GM18511 (cell line): ENCODE measurements at regions not wholly inside any gene's neighbourhood (a gene's known extent, or its start where the extent isn't known, plus 50 kb on each side); places are given as distances from the start of the nearest gene placed in this dataset.

ENCODE experiments used
- ATAC-seq: cut with Tn5 transposase; IDR thresholded peaks from one replicate; pipeline ENCODE4 v1.9.1; 2021; ENCODE audit warnings: mild to moderate bottlenecking, moderate library complexity; ENCODE audit not compliant: unreplicated experiment

- ATAC-seq, result no peak
Measured at GRCh38 chr3:18127859-18128681, 297.1 kb downstream of the SATB1 start.

DNA sequence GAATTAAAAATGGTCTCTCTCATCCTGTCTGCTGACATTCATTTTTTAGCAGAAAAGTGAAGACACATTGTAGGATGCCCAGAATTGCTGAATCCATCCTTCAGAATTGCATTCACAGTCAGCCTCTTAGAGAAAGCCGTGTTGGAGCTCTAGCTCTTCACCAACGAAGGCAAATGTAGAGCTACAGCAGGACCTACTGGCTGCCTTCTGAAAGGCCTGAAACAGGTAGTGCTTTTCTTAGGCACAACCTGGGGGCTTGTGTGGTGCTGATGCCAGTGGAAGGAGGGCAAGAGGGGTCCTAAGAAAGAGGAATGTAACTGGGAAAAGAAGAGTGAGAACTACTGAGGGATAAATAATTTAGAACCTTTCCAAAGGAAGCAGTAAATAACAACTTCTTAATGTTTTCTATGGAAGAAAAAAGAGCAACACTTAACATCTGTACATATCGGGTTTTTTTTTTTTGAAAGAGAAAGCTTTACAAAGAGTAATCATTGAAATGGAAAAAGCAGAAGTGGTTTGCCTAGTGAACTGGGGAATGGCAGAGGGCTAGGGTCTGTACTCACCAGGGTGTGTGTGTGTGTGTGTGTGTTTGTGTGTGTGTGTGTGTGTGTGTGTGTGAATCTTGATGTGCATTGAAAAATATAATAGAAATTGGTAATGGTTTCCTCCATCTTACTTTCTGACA lies 297.8 kb downstream of the SATB1 start:
- ATAC-seq, result peak; percentile 98

- ATAC-seq, result no peak
Measured at GRCh38 chr3:18126772-18127171, 298.4 kb downstream of the SATB1 start.

- ATAC-seq, result no peak
Measured at GRCh38 chr3:18124501-18124900, 300.6 kb downstream of the SATB1 start.

DNA sequence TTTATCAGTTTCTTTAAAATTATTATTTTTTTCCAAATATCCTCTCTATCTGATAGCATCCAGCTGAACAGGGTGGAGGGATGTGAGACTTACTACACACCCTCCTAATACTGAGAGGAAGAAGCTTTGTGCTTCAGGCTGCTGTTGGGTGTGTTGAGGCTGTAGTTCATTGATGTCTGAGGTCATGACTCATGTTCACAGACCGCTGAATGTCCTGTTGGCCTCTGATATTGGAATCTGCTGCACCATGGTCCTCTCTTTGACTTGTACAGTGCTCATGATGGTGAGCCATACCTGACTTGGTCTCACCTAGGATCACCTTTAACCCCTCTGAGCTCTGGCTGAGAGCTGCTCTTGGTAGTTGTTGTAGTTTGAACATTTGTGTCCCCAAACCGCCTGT lies 302.9 kb downstream of the SATB1 start:
- no peak for ATAC-seq

GRCh38 chr3:18121020-18121419 lies 304.1 kb downstream of the SATB1 start:
- no peak for ATAC-seq

DNA sequence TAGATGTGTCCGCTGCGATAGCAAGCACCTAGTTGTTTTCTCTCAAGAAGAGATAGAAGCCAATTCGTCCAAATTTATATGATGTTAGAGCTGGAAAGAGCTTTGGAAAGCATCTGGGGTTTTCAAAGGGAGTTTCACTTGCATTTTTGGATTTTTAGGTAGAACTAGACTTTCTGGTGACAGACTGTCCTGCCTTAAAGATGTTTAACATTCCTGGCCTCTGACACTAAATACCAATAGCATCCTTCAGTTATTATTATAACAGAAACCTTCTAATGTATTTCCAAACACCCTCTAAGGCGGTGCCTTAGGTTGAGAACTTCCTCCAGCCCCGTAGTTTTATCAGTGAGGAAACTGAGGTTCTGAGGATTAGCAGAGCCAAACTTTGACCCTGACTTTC lies 305.3 kb downstream of the SATB1 start:
- ATAC-seq, result no peak

DNA sequence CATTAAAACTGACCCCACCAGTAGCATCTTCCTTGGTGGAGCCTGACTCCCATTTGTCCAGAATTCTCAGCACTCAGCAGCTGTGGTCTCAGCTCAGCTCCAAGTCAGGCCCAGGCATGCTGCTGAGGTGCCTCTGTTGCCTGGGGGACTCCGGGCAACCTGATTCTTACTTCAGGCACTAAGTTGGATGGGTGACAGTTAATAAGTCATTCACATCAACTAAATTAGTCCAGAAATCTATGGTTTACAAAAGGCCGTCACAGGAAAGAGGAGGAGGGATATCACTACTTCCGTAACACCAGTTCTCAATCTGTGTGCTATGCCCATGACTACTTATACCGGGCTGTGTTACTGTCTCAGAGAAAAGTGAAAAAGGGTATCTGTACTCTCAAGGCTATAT lies 310.2 kb downstream of the SATB1 start:
- ATAC-seq, result no peak

DNA sequence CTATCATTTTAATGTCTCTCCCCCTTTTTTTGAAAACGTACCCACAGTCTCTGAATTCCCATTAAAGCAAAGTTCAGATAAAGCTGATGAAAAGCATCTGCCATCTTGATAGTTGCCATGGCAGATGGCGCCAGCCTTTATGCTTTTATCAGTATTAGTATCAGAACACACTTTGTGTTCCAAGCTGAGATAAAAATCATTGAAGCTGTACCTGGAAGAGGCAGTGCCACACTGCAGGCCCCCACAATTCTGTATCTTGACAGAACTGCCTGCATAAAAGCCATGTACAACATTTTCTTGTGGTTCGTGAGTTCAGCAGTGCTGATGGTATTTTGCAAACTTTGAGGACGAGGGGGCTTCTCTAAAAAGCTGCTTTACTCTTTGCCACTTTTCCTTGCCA lies 311.7 kb downstream of the SATB1 start:
- ATAC-seq, result no peak

DNA sequence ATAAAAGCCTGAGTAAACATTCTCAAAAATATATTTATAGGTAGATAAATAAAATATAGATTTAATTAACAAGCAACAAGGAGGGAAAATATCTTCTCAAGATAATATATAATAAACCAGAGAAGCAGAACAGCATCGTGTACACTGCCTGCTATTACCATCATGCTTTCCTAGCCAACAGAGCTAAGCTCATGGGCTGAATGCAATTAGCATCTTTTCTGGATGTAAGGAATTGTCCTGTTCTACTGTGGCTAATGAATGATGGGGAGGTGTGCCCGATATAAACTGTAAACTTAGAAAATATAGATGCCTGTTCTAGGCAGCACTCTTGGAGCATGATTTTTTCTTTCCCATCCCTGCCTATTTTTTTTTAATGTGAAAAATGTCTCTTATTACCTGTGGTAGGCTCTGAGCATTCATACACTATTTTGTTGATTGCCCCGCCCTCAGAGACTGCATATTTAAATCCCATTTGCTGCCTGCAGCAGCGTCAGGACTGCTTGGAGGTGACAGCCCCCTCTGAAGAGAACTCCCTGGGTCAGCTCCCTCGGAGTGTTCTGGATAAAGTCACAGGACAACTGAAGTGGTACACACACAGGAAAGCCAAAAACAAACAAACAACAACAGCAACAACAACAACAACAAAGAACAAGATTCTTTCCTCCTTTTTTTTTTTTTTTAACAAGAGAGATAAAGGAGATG lies 312.3 kb downstream of the SATB1 start:
- ATAC-seq, result no peak

- ATAC-seq, result peak; percentile 92
Measured at GRCh38 chr3:18111796-18112232, 313.3 kb downstream of the SATB1 start.

GRCh38 chr3:18103591-18103990 lies 321.5 kb downstream of the SATB1 start:
- ATAC-seq, result no peak

GRCh38 chr3:18100121-18100520 lies 325.0 kb downstream of the SATB1 start:
- no peak for ATAC-seq

GRCh38 chr3:18099611-18100010 lies 325.5 kb downstream of the SATB1 start:
- no peak for ATAC-seq

- no peak for ATAC-seq
Measured at GRCh38 chr3:18098960-18099587, 326.1 kb downstream of the SATB1 start.

DNA sequence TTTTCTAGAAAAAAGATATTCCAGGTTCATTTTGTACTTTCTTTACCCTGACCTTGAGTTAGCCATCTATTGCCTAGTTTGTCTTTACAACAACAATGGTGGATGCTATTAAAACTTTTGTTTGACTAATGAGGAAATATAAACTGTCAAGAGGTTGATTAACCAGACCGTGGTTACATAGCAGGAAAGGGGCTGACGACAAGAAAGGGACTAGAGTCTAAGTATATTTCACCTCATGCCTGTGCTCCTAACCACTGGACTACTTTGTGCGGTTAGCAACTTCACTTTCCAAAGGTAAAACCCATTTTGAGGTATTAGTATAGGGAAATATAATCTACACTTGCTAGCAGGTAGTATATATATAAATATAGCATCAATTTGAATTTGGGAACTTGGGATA lies 327.1 kb downstream of the SATB1 start:
- ATAC-seq, result no peak

GRCh38 chr3:18097473-18097872 lies 327.7 kb downstream of the SATB1 start:
- ATAC-seq, result no peak

GRCh38 chr3:18092726-18093125 lies 332.4 kb downstream of the SATB1 start:
- ATAC-seq, result no peak

DNA sequence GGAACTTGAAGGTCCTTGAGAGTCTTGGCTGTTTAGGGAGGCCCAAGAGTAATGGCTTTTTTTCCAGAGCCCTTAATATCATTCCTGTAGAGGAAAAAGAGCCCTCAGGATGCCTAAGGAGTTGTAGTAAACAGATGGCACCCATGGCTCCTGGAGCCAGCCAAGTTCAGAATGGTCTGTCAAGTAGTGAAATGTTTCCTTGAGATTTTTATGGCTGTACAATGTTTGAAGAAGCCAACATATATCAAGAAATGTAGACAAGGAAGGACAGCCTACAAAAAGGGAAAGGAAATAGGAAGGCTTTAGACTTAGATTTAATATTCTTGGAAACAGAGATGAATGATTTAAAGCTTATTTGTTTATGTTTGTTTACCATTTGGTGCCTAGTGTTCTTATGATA lies 334.8 kb downstream of the SATB1 start:
- no peak for ATAC-seq

GRCh38 chr3:18087988-18088387 lies 337.2 kb downstream of the SATB1 start:
- ATAC-seq, result no peak

DNA sequence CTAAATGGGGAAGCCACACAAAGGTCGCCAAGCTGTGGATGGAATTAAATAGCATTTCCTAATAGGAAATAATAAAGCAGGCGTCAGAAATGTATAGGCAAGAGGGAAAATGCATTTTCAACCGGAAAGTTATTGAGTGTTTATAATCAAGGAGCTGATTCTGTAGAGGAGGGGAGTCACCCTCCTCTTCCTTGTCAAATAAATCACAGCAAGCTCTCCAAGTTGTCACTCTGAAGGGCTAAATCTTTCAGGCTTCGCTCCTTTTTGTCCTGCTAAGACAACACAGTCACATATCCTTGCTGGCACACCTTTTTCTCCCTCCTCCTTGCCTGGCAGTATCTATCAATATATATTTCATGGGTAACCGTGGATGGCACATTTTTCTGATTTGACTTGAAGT lies 338.4 kb downstream of the SATB1 start:
- ATAC-seq, result no peak
